Stomach (tissue), 8 donors: ENCODE measurements at regions not wholly inside any gene's neighbourhood (a gene's known extent, or its start where the extent isn't known, plus 50 kb on each side); places are given as distances from the start of the nearest gene placed in this dataset.

ENCODE experiments used
- DNase-seq, 2 donors: peaks; one replicate each; pipeline versions ENCODE4 v3.0.0 to v3.0.0-alpha.2; 2013 to 2019
- H3K27ac ChIP-seq, 5 donors: fragments of 200-600 bp in 4 of 5; sonication (generic) in 4 of 5; one replicate each; pipeline ENCODE4 v1.5.1; 2013 to 2019; ENCODE audit warnings: mild to moderate bottlenecking in 1 of 5, moderate library complexity in 1 of 5
- H3K27me3 ChIP-seq, 3 donors: fragments of 200-600 bp; sonication (generic); one replicate each; pipeline ENCODE4 v1.5.1; 2017 to 2019; ENCODE audit warnings: mixed run types in 1 of 3
- H3K36me3 ChIP-seq, 4 donors: fragments of 200-600 bp; sonication (generic); 1 replicate in 3 of 4; 2 replicates in 1 of 4; pipeline ENCODE4 v1.5.1; 2016 to 2019
- H3K4me1 ChIP-seq, 4 donors: fragments of 200-600 bp; sonication (generic); one replicate each; pipeline ENCODE4 v1.5.1; 2016 to 2019
- H3K4me3 ChIP-seq, 4 donors: fragments of 200-600 bp; sonication (generic) in 3 of 4; one replicate each; pipeline ENCODE4 v1.5.1; 2016 to 2019; ENCODE audit warnings: mild to moderate bottlenecking in 1 of 4
- H3K9me3 ChIP-seq, 4 donors: fragments of 200-600 bp; sonication (generic); one replicate each; pipeline ENCODE4 v1.5.1; 2016 to 2019
- CTCF ChIP-seq, 7 experiments: fragments of 450-650 bp in 4 of 7; fragments of 200-600 bp in 3 of 7; sonication (generic) in 3 of 7; IDR thresholded peaks; one replicate each; pipeline ENCODE4 v1.5.1; 2016 to 2019; ENCODE audit warnings: antibody characterized with exemption in 7 of 7, control low read depth in 2 of 7, mild to moderate bottlenecking in 1 of 7
- EP300 ChIP-seq: sonication (generic); formaldehyde crosslinking; IDR thresholded peaks from one replicate; pipeline ENCODE4 v1.6.1; 2017; ENCODE audit warnings: antibody characterized with exemption
- POLR2A ChIP-seq, 4 donors: fragments of 450-650 bp; IDR thresholded peaks; one replicate each; pipeline ENCODE4 v1.6.1; 2016; ENCODE audit warnings: antibody characterized with exemption in 4 of 4, control low read depth in 2 of 4, mild to moderate bottlenecking in 1 of 4, moderate library complexity in 1 of 4
- POLR2AphosphoS5 ChIP-seq, 3 donors: sonication (generic); formaldehyde crosslinking; IDR thresholded peaks; one replicate each; pipeline ENCODE4 v1.6.1; 2016; ENCODE audit warnings: antibody characterized with exemption in 3 of 3
- WGBS, 5 donors: extraction: QIAGEN DNeasy Blood & Tissue Kit in 3 of 5; methylation state at CpG; one replicate each; pipeline versions ENCODE4 v1.1.5 to v1.1.7; 2013 to 2018; 5-methylcytosine and 5-hydroxymethylcytosine counted together
- intact Hi-C: fragments of 100-400 bp; cut with DNase I; formaldehyde crosslinking; loops from one replicate; pipeline ENCODE4 v1.15.1; 2023; ENCODE audit warnings: low total_unique reads
- donor health status: healthy with polysubstance abuse.
- donor health status: Bipolar disorder and iron deficiency.
- donor health status: healthy.

- Histone ChIP-seq H3K9me3 (no peaks in the 10 kb centered on the region), H3K36me3 (no peaks in the 10 kb centered on the region), H3K4me3 (no peak overlapping the region), H3K4me1 (no peaks in the 10 kb centered on the region), H3K27ac (no peak overlapping the region), H3K27me3 (no peaks in the 10 kb centered on the region)
- WGBS, 5 donors: 30 to 62% (median 46%) methylated on average over 1 of the region's 1 CpG
- TF ChIP-seq CTCF (IDR thresholded peaks at IDR 0.05) (no peak), POLR2AphosphoS5 (IDR thresholded peaks at IDR 0.05) (no peak), EP300 (no peak), POLR2A (IDR thresholded peaks at IDR 0.05) (no peak)
- no peak for DNase-seq
- intact Hi-C loops: no loop called here
Measured at GRCh38 chr6:147058786-147059385, 145.3 kb upstream of the STXBP5 start.

- Histone ChIP-seq H3K27ac (no peak overlapping the region), H3K9me3 (no peaks in the 10 kb centered on the region), H3K4me3 (no peak overlapping the region), H3K36me3 (no peaks in the 10 kb centered on the region), H3K4me1 (no peaks in the 10 kb centered on the region), H3K27me3 (no peaks in the 10 kb centered on the region)
- 43 to 67% (median 51%) methylated on average over 1 of the region's 1 CpG for WGBS, 5 donors
- DNase-seq: peak in 1 of 2 donors; percentile 35
- intact Hi-C loops: no loop called here
- TF ChIP-seq EP300 (no peak), POLR2A (IDR thresholded peaks at IDR 0.05) (no peak), CTCF (IDR thresholded peaks at IDR 0.05) (no peak)
Measured at GRCh38 chr6:147060636-147061035, 143.6 kb upstream of the STXBP5 start.

- Histone ChIP-seq H3K36me3 (no peaks in the 10 kb centered on the region), H3K9me3 (no peaks in the 10 kb centered on the region), H3K27ac (no peak overlapping the region), H3K4me1 (no peaks in the 10 kb centered on the region), H3K4me3 (no peak overlapping the region), H3K27me3 (no peaks in the 10 kb centered on the region)
- intact Hi-C loops: no loop called here
- no peak for TF ChIP-seq POLR2AphosphoS5 (IDR thresholded peaks at IDR 0.05)
- no peak for TF ChIP-seq EP300
- no peak for TF ChIP-seq POLR2A (IDR thresholded peaks at IDR 0.05)
- no peak for TF ChIP-seq CTCF (IDR thresholded peaks at IDR 0.05)
- DNase-seq: no peak
- 80 to 97% (median 91%) methylated on average over 1 of the region's 1 CpG for WGBS, 5 donors
Measured at GRCh38 chr6:147061252-147061651, 143.0 kb upstream of the STXBP5 start.

GRCh38 chr6:147063469-147064031 lies 140.7 kb upstream of the STXBP5 start:
- no peaks in the 10 kb centered on the region for H3K27me3 ChIP-seq
- no peak overlapping the region for H3K27ac ChIP-seq
- H3K4me3 ChIP-seq: no peak overlapping the region
- 93 to 100% (median 96%) methylated on average over 1 of the region's 1 CpG for WGBS, 5 donors
- no peaks in the 10 kb centered on the region for H3K9me3 ChIP-seq
- no peaks in the 10 kb centered on the region for H3K36me3 ChIP-seq
- DNase-seq: no peak
- no peaks in the 10 kb centered on the region for H3K4me1 ChIP-seq
- intact Hi-C loops: no loop called here
- TF ChIP-seq POLR2AphosphoS5 (IDR thresholded peaks at IDR 0.05): no peak
- no peak for TF ChIP-seq POLR2A (IDR thresholded peaks at IDR 0.05)
- no peak for TF ChIP-seq CTCF (IDR thresholded peaks at IDR 0.05)
- no peak for TF ChIP-seq EP300
